ENCODE measurements at regions not wholly inside any gene's neighbourhood (a gene's known extent, or its start where the extent isn't known, plus 50 kb on each side); places are given as distances from the start of the nearest gene placed in this dataset.

DNA sequence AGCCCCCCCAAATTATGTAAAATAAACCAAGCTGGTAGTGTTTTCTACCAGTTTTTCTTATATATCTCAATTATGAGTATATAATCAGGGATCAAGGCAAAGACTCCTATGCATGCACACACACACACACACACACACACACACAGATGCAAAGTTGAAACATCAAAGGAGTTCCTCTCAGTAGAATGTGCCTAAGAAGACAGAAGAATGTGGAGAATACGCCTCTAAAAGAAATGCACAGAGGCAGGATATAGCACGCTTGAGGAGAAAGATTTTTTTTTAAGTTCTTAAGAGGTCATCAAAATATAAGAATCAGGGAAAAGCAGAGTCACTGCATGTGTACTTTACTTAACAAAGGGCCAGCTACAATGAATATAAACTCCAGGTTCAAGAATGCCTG lies 138.2 kb upstream of the CLEC14A start:
- no peak overlapping the region for H3K4ac ChIP-seq (ENCODE audit: low read depth, low read length)
- H3K18ac ChIP-seq (ENCODE audit: low read depth, low read length): no peak overlapping the region; the same call in 1 of the 2 replicates
- in situ Hi-C loops (cut with MboI; ENCODE audit: low sequenced_read_pairs): no loop called here
- no peak overlapping the region for H4K91ac ChIP-seq (ENCODE audit: insufficient read depth, low read depth, low read length)
- dilution Hi-C loops (cut with HindIII; ENCODE audit: low sequenced_read_pairs, unreplicated experiment): no loop called here
- H2AFZ ChIP-seq (replicated peaks; ENCODE audit: low read length, poor library complexity): no peak overlapping the region
- no peak overlapping the region for H4K5ac ChIP-seq (ENCODE audit: low read depth, low read length)
- ChIA-PET POLR2A (ENCODE audit: unreplicated experiment) (no interaction called here), CTCF (no interaction called here)
- no peak overlapping the region for H3K23ac ChIP-seq (ENCODE audit: low read depth, low read length)
- H3K79me1 ChIP-seq (ENCODE audit: low read depth in 1 of 2, low read length in 2 of 2): no peaks in the 10 kb centered on the region
- H3K4me2 ChIP-seq (ENCODE audit: low read depth, low read length): no peak overlapping the region
- WGBS, 2 experiments (ENCODE audit: extremely low coverage in 2 of 2, insufficient read length in 1 of 2): no CpG with 5 or more reads among the region's 2 CpGs
- no peak overlapping the region for H2BK5ac ChIP-seq (ENCODE audit: low read depth, low read length, poor library complexity, severe bottlenecking)
- no peak overlapping the region for H2BK20ac ChIP-seq (ENCODE audit: low read depth, low read length)
- no peak overlapping the region for H4K8ac ChIP-seq (ENCODE audit: low read depth in 2 of 2, low read length in 2 of 2)
- H2BK15ac ChIP-seq (ENCODE audit: low read depth, low read length): no peak overlapping the region
- no peaks in the 10 kb centered on the region for H3K27me3 ChIP-seq (ENCODE audit: control insufficient read depth, insufficient read depth, low read length)
- H3K4me3 ChIP-seq (ENCODE audit: insufficient read depth, low read depth, low read length): no peak overlapping the region
- peaks cover 3% of the 10 kb centered on the region for H3K9me1 ChIP-seq (ENCODE audit: insufficient read depth, low read length)
- ATAC-seq (ENCODE audit: low read depth) (no peak), DNase-seq (no peak)
- no peak overlapping the region for H2AK5ac ChIP-seq (ENCODE audit: low read depth, low read length)
- no peaks in the 10 kb centered on the region for H3K36me3 ChIP-seq (ENCODE audit: control insufficient read depth, insufficient read depth, low read length)
- no peak overlapping the region for H3K14ac ChIP-seq (replicated peaks; ENCODE audit: low read depth, low read length)
- no peak overlapping the region for H2AK9ac ChIP-seq (replicated peaks; ENCODE audit: low read depth, low read length, poor library complexity)
- H3K9ac ChIP-seq (ENCODE audit: low read depth, low read length): no peak overlapping the region
- H3K4me1 ChIP-seq (ENCODE audit: control insufficient read depth, insufficient read depth, low read length): peaks cover 5% of the 10 kb centered on the region; the same call in 1 of the 2 replicates
- no peak overlapping the region for H2BK120ac ChIP-seq (ENCODE audit: low read depth, low read length)
- H3K56ac ChIP-seq (ENCODE audit: extremely low read depth, insufficient read depth, low read length): no peak overlapping the region
- BruUV-seq (replicated peaks): no TSS peak
- no peaks in the 10 kb centered on the region for H3K9me3 ChIP-seq (ENCODE audit: control insufficient read depth, insufficient read depth, low read length)
- no peaks in the 10 kb centered on the region for H4K20me1 ChIP-seq (ENCODE audit: insufficient read depth, low read length)
- TF ChIP-seq MXI1 (IDR thresholded peaks at IDR 0.05; ENCODE audit: borderline replicate concordance, low read depth, low read length): no peak
- TF ChIP-seq SMC3 (IDR thresholded peaks at IDR 0.05; ENCODE audit: low read depth, low read length): no peak
- TF ChIP-seq BHLHE40 (IDR thresholded peaks at IDR 0.05; ENCODE audit: low read depth, low read length): no peak
- TF ChIP-seq POLR2A (IDR thresholded peaks at IDR 0.05; ENCODE audit: low read depth, low read length): no peak
- no peak for TF ChIP-seq MAZ (IDR thresholded peaks at IDR 0.05; ENCODE audit: borderline replicate concordance, low read depth, low read length)
- intact Hi-C loops (cut with micrococcal nuclease): no loop called here
- no peak overlapping the region for H3K27ac ChIP-seq (ENCODE audit: insufficient read depth, low read length)
